ENCODE measurements at regions not wholly inside any gene's neighbourhood (a gene's known extent, or its start where the extent isn't known, plus 50 kb on each side); places are given as distances from the start of the nearest gene placed in this dataset.

GRCh38 chr2:16287281-16287680 is 346.9 kb downstream of the MYCN start:
- DNase-seq (ENCODE audit: low read depth in 4 of 4, low spot score in 3 of 4), result no peak

- no peak for DNase-seq (ENCODE audit: low read depth in 4 of 4, low spot score in 3 of 4)
These were observed 345.6 kb downstream of the MYCN start for GRCh38 chr2:16285813-16286510.

GRCh38 chr2:16284941-16285625 is 344.7 kb downstream of the MYCN start:
- no peak for DNase-seq (ENCODE audit: low read depth in 4 of 4, low spot score in 3 of 4)

GRCh38 chr2:16283071-16283850 is 342.9 kb downstream of the MYCN start:
- DNase-seq (ENCODE audit: low read depth in 4 of 4, low spot score in 3 of 4), result no peak

GRCh38 chr2:16282511-16282910 is 342.2 kb downstream of the MYCN start:
- no peak for DNase-seq (ENCODE audit: low read depth in 4 of 4, low spot score in 3 of 4)

- DNase-seq (ENCODE audit: low read depth in 4 of 4, low spot score in 3 of 4), result peak; percentile 14 to 48 (median 32)
These were observed 341.3 kb downstream of the MYCN start for GRCh38 chr2:16281451-16282335.

- no peak for DNase-seq (ENCODE audit: low read depth in 4 of 4, low spot score in 3 of 4)
These were observed 339.7 kb downstream of the MYCN start for GRCh38 chr2:16280081-16280480.

GRCh38 chr2:16279641-16280040 is 339.3 kb downstream of the MYCN start:
- no peak for DNase-seq (ENCODE audit: low read depth in 4 of 4, low spot score in 3 of 4)

- DNase-seq (ENCODE audit: low read depth in 4 of 4, low spot score in 3 of 4), result no peak
These were observed 338.8 kb downstream of the MYCN start for GRCh38 chr2:16279201-16279570.

GRCh38 chr2:16278421-16279200 is 338.3 kb downstream of the MYCN start:
- no peak for DNase-seq (ENCODE audit: low read depth in 4 of 4, low spot score in 3 of 4)

- no peak for DNase-seq (ENCODE audit: low read depth in 4 of 4, low spot score in 3 of 4)
These were observed 336.8 kb downstream of the MYCN start for GRCh38 chr2:16277117-16277516.

- DNase-seq (ENCODE audit: low read depth in 4 of 4, low spot score in 3 of 4), result no peak
These were observed 335.3 kb downstream of the MYCN start for GRCh38 chr2:16275661-16276060.

- DNase-seq (ENCODE audit: low read depth in 4 of 4, low spot score in 3 of 4), result no peak
These were observed 334.8 kb downstream of the MYCN start for GRCh38 chr2:16275131-16275530.

GRCh38 chr2:16273111-16273510 is 332.8 kb downstream of the MYCN start:
- DNase-seq (ENCODE audit: low read depth in 4 of 4, low spot score in 3 of 4), result no peak

GRCh38 chr2:16272038-16272788 is 331.9 kb downstream of the MYCN start:
- no peak for DNase-seq (ENCODE audit: low read depth in 4 of 4, low spot score in 3 of 4)

- DNase-seq (ENCODE audit: low read depth in 4 of 4, low spot score in 3 of 4), result no peak
These were observed 331.0 kb downstream of the MYCN start for GRCh38 chr2:16271231-16271896.

- no peak for DNase-seq (ENCODE audit: low read depth in 4 of 4, low spot score in 3 of 4)
These were observed 330.1 kb downstream of the MYCN start for GRCh38 chr2:16270441-16270840.

GRCh38 chr2:16268301-16269000 is 328.1 kb downstream of the MYCN start:
- no peak for DNase-seq (ENCODE audit: low read depth in 4 of 4, low spot score in 3 of 4)
